SK-N-MC (cell line): ENCODE measurements at regions not wholly inside any gene's neighbourhood (a gene's known extent, or its start where the extent isn't known, plus 50 kb on each side); places are given as distances from the start of the nearest gene placed in this dataset.

Experiments
- DNase-seq: peaks from one replicate; pipeline ENCODE4 v3.0.0-alpha.2; 2011; ENCODE audit warnings: low read depth, low spot score
- H3K27ac ChIP-seq: fragments of 200-600 bp; sonication (generic); 2 replicates; pipeline ENCODE4 v1.5.1; 2016; ENCODE audit warnings: mixed run types
- H3K36me3 ChIP-seq: fragments of 200-600 bp; sonication (generic); 2 replicates; pipeline ENCODE4 v1.6.1; 2017; ENCODE audit warnings: antibody characterized with exemption, low read length, mixed read lengths; ENCODE audit not compliant: insufficient read depth
- H3K4me3 ChIP-seq: fragments of 200-600 bp; sonication (generic); 2 replicates; pipeline ENCODE4 v1.5.1; 2016
- H3K9ac ChIP-seq: fragments of 200-600 bp; sonication (generic); 2 replicates; pipeline ENCODE4 v1.8.0; 2017; ENCODE audit warnings: mixed run types, mixed read lengths; ENCODE audit not compliant: insufficient read length
- H3K9me3 ChIP-seq: fragments of 200-600 bp; sonication (generic); 2 replicates; pipeline ENCODE4 v1.6.1; 2017; ENCODE audit warnings: low read depth, mild to moderate bottlenecking, antibody characterized with exemption, low read length, moderate library complexity, mixed read lengths
- EZH2 ChIP-seq: fragments of 200-600 bp; sonication (generic); IDR thresholded peaks from one replicate; pipeline ENCODE4 v1.6.1; 2017; ENCODE audit warnings: antibody characterized with exemption
- FOXP2 ChIP-seq: optimal IDR thresholded peaks from 2 replicates; pipeline ENCODE3; 2011; ENCODE audit warnings: mild to moderate bottlenecking, moderate library complexity; ENCODE audit not compliant: insufficient read depth; ENCODE audit errors: extremely low read length, control extremely low read depth
- POLR2AphosphoS5 ChIP-seq: IDR thresholded peaks from 2 replicates; pipeline ENCODE4 v1.6.1; 2012; ENCODE audit warnings: mild to moderate bottlenecking, low read depth, low read length, borderline replicate concordance

GRCh38 chr3:24715171-24715792 is 220.6 kb upstream of the THRB start:
- H3K9me3 ChIP-seq: no peaks in the 10 kb centered on the region
- TF ChIP-seq POLR2AphosphoS5: no peak
- no peak for TF ChIP-seq FOXP2
- TF ChIP-seq EZH2: no peak
- no peak overlapping the region for H3K4me3 ChIP-seq
- no peak overlapping the region for H3K9ac ChIP-seq
- no peak for DNase-seq
- H3K27ac ChIP-seq: no peak overlapping the region
- no peaks in the 10 kb centered on the region for H3K36me3 ChIP-seq

- Histone ChIP-seq H3K27ac (no peak overlapping the region), H3K9me3 (no peaks in the 10 kb centered on the region), H3K4me3 (no peak overlapping the region), H3K9ac (no peak overlapping the region), H3K36me3 (no peaks in the 10 kb centered on the region)
- TF ChIP-seq EZH2 (no peak), FOXP2 (no peak), POLR2AphosphoS5 (no peak)
- DNase-seq: no peak
Measured at GRCh38 chr3:24722087-24722486, 227.4 kb upstream of the THRB start.

- Histone ChIP-seq H3K9ac (no peak overlapping the region), H3K9me3 (no peaks in the 10 kb centered on the region), H3K4me3 (no peak overlapping the region), H3K27ac (no peak overlapping the region), H3K36me3 (no peaks in the 10 kb centered on the region)
- TF ChIP-seq EZH2: no peak
- DNase-seq: no peak
Measured at GRCh38 chr3:24725514-24726255, 231.0 kb upstream of the THRB start.

- no peaks in the 10 kb centered on the region for H3K36me3 ChIP-seq
- H3K9me3 ChIP-seq: no peaks in the 10 kb centered on the region
Measured at GRCh38 chr3:24726423-24726822, 231.8 kb upstream of the THRB start.

GRCh38 chr3:24730173-24730572 is 235.5 kb upstream of the THRB start:
- no peaks in the 10 kb centered on the region for H3K9me3 ChIP-seq
- no peak for DNase-seq
- no peak overlapping the region for H3K4me3 ChIP-seq
- H3K36me3 ChIP-seq: no peaks in the 10 kb centered on the region
- TF ChIP-seq POLR2AphosphoS5 (no peak), EZH2 (no peak)
- H3K9ac ChIP-seq: no peak overlapping the region
- H3K27ac ChIP-seq: no peak overlapping the region

More at GRCh38 chr3:24726423-24726822, 231.8 kb upstream of the THRB start:
- Histone ChIP-seq H3K4me3 (no peak overlapping the region), H3K27ac (no peak overlapping the region), H3K9ac (no peak overlapping the region)
- TF ChIP-seq POLR2AphosphoS5: no peak
- no peak for TF ChIP-seq EZH2
- no peak for TF ChIP-seq FOXP2
- DNase-seq: no peak

GRCh38 chr3:24734019-24734418 is 239.4 kb upstream of the THRB start:
- Histone ChIP-seq H3K27ac (no peak overlapping the region), H3K4me3 (no peak overlapping the region), H3K9ac (no peak overlapping the region), H3K9me3 (no peaks in the 10 kb centered on the region), H3K36me3 (no peaks in the 10 kb centered on the region)
- DNase-seq: no peak
- TF ChIP-seq EZH2 (no peak), POLR2AphosphoS5 (no peak), FOXP2 (no peak)

- Histone ChIP-seq H3K9ac (no peak overlapping the region), H3K27ac (no peak overlapping the region), H3K36me3 (no peaks in the 10 kb centered on the region), H3K4me3 (no peak overlapping the region), H3K9me3 (no peaks in the 10 kb centered on the region)
- DNase-seq: no peak
- TF ChIP-seq FOXP2: no peak
- no peak for TF ChIP-seq EZH2
- TF ChIP-seq POLR2AphosphoS5: no peak
Measured at GRCh38 chr3:24736701-24737100, 242.1 kb upstream of the THRB start.

GRCh38 chr3:24740326-24740725 is 245.7 kb upstream of the THRB start:
- no peak overlapping the region for H3K9ac ChIP-seq
- H3K27ac ChIP-seq: no peak overlapping the region
- no peak for TF ChIP-seq EZH2
- TF ChIP-seq POLR2AphosphoS5: no peak
- TF ChIP-seq FOXP2: no peak
- H3K4me3 ChIP-seq: no peak overlapping the region
- no peaks in the 10 kb centered on the region for H3K9me3 ChIP-seq
- H3K36me3 ChIP-seq: no peaks in the 10 kb centered on the region
- DNase-seq: no peak

GRCh38 chr3:24741506-24741905 is 246.9 kb upstream of the THRB start:
- TF ChIP-seq FOXP2 (no peak), EZH2 (no peak), POLR2AphosphoS5 (no peak)
- H3K4me3 ChIP-seq: no peak overlapping the region
- no peak for DNase-seq

More at GRCh38 chr3:24741506-24741905, 246.9 kb upstream of the THRB start:
- no peaks in the 10 kb centered on the region for H3K9me3 ChIP-seq
- H3K27ac ChIP-seq: no peak overlapping the region
- no peaks in the 10 kb centered on the region for H3K36me3 ChIP-seq
- H3K9ac ChIP-seq: no peak overlapping the region
